ENCODE measurements at regions not wholly inside any gene's neighbourhood (a gene's known extent, or its start where the extent isn't known, plus 50 kb on each side); places are given as distances from the start of the nearest gene placed in this dataset.

GRCh38 chr3:127458696-127459604 is 131.6 kb downstream of the TPRA1 start:
- peaks cover 4 to 6% of the 10 kb centered on the region in 2 donors for H3K27me3 ChIP-seq
- H3K4me3 ChIP-seq, result no peak overlapping the region

GRCh38 chr3:127457546-127458145 is 132.9 kb downstream of the TPRA1 start:
- no peak for DNase-seq
- Histone ChIP-seq H3K4me3 (no peak overlapping the region), H3K36me3 (no peaks in the 10 kb centered on the region), H3K9me3 (no peaks in the 10 kb centered on the region), H3K27ac (no peak overlapping the region), H3K4me1 (peaks cover 0 to 16% of the 10 kb centered on the region in 2 donors), H3K27me3 (peaks cover 4 to 6% of the 10 kb centered on the region in 2 donors)
- no peak for TF ChIP-seq CTCF (IDR thresholded peaks at IDR 0.05)
- TF ChIP-seq POLR2A (IDR thresholded peaks at IDR 0.05), result no peak
- intact Hi-C loops (cut with DNase I; ENCODE audit: low total_unique reads), result no loop called here

More at GRCh38 chr3:127458696-127459604, 131.6 kb downstream of the TPRA1 start:
- H3K36me3 ChIP-seq, result no peaks in the 10 kb centered on the region
- intact Hi-C loops (cut with DNase I; ENCODE audit: low total_unique reads), result no loop called here
- peaks cover 0 to 16% of the 10 kb centered on the region in 2 donors for H3K4me1 ChIP-seq
- no peak overlapping the region for H3K27ac ChIP-seq
- no peaks in the 10 kb centered on the region for H3K9me3 ChIP-seq
- DNase-seq, result no peak
- TF ChIP-seq POLR2A (IDR thresholded peaks at IDR 0.05) (no peak), CTCF (IDR thresholded peaks at IDR 0.05) (no peak)

GRCh38 chr3:127457094-127457475 is 133.4 kb downstream of the TPRA1 start:
- Histone ChIP-seq H3K27me3 (peaks cover 4 to 6% of the 10 kb centered on the region in 2 donors), H3K4me1 (peaks cover 0 to 16% of the 10 kb centered on the region in 2 donors), H3K27ac (no peak overlapping the region), H3K4me3 (no peak overlapping the region), H3K36me3 (no peaks in the 10 kb centered on the region), H3K9me3 (no peaks in the 10 kb centered on the region)
- no peak for DNase-seq
- intact Hi-C loops (cut with DNase I; ENCODE audit: low total_unique reads), result no loop called here
- no peak for TF ChIP-seq POLR2A (IDR thresholded peaks at IDR 0.05)
- TF ChIP-seq CTCF (IDR thresholded peaks at IDR 0.05), result no peak

GRCh38 chr3:127456471-127457093 is 134.0 kb downstream of the TPRA1 start:
- DNase-seq, result no peak
- H3K27me3 ChIP-seq, result peaks cover 4 to 6% of the 10 kb centered on the region in 2 donors

More at GRCh38 chr3:127456471-127457093, 134.0 kb downstream of the TPRA1 start:
- Histone ChIP-seq H3K9me3 (no peaks in the 10 kb centered on the region), H3K4me1 (peaks cover 0 to 16% of the 10 kb centered on the region in 2 donors), H3K36me3 (no peaks in the 10 kb centered on the region), H3K27ac (no peak overlapping the region), H3K4me3 (no peak overlapping the region)
- intact Hi-C loops (cut with DNase I; ENCODE audit: low total_unique reads), result no loop called here
- no peak for TF ChIP-seq CTCF (IDR thresholded peaks at IDR 0.05)
- TF ChIP-seq POLR2A (IDR thresholded peaks at IDR 0.05), result no peak

Measured in uterus (tissue), 3 donors.